NAMALWA (cell line): ENCODE measurements at regions not wholly inside any gene's neighbourhood (a gene's known extent, or its start where the extent isn't known, plus 50 kb on each side); places are given as distances from the start of the nearest gene placed in this dataset.

ENCODE experiments used
- DNase-seq: peaks from one replicate; pipeline ENCODE4 v3.0.0-alpha.2; 2015; ENCODE audit warnings: low spot score

- no peak for DNase-seq
These were observed 84.1 kb downstream of the TNFSF11 start for GRCh38 chr13:42658019-42658418.

- DNase-seq, result peak; percentile 9
These were observed 86.5 kb downstream of the TNFSF11 start for GRCh38 chr13:42660333-42660965.

- DNase-seq, result no peak
These were observed 93.7 kb downstream of the TNFSF11 start for GRCh38 chr13:42667638-42668037.

GRCh38 chr13:42671502-42671901, 97.5 kb downstream of the TNFSF11 start:
- no peak for DNase-seq

- no peak for DNase-seq
These were observed 99.7 kb downstream of the TNFSF11 start for GRCh38 chr13:42673677-42674076.

GRCh38 chr13:42680748-42681147, 100.6 kb upstream of the FAM216B start:
- DNase-seq, result no peak

GRCh38 chr13:42681326-42682100, 99.9 kb upstream of the FAM216B start:
- DNase-seq, result no peak

- DNase-seq, result no peak
These were observed 97.2 kb upstream of the FAM216B start for GRCh38 chr13:42684226-42684625.

- no peak for DNase-seq
These were observed 95.6 kb upstream of the FAM216B start for GRCh38 chr13:42685751-42686150.

- no peak for DNase-seq
These were observed 95.2 kb upstream of the FAM216B start for GRCh38 chr13:42686165-42686564.

- no peak for DNase-seq
These were observed 92.6 kb upstream of the FAM216B start for GRCh38 chr13:42688821-42689220.

GRCh38 chr13:42696191-42696590, 85.2 kb upstream of the FAM216B start:
- DNase-seq, result no peak

- DNase-seq, result no peak
These were observed 81.5 kb upstream of the FAM216B start for GRCh38 chr13:42699912-42700311.

- DNase-seq, result no peak
These were observed 78.7 kb upstream of the FAM216B start for GRCh38 chr13:42702716-42703115.

GRCh38 chr13:42703740-42704139, 77.6 kb upstream of the FAM216B start:
- DNase-seq, result no peak

- no peak for DNase-seq
These were observed 75.1 kb upstream of the FAM216B start for GRCh38 chr13:42706286-42706685.

GRCh38 chr13:42707048-42707447, 74.3 kb upstream of the FAM216B start:
- no peak for DNase-seq

- DNase-seq, result no peak
These were observed 73.8 kb upstream of the FAM216B start for GRCh38 chr13:42707586-42707985.

- no peak for DNase-seq
These were observed 73.0 kb upstream of the FAM216B start for GRCh38 chr13:42708391-42708790.

GRCh38 chr13:42709276-42709675, 72.1 kb upstream of the FAM216B start:
- no peak for DNase-seq

GRCh38 chr13:42715909-42716308, 65.5 kb upstream of the FAM216B start:
- DNase-seq, result no peak

GRCh38 chr13:42717176-42717575, 64.2 kb upstream of the FAM216B start:
- no peak for DNase-seq

GRCh38 chr13:42720113-42720857, 61.1 kb upstream of the FAM216B start:
- no peak for DNase-seq
